GM12878 (cell line): ENCODE measurements at regions not wholly inside any gene's neighbourhood (a gene's known extent, or its start where the extent isn't known, plus 50 kb on each side); places are given as distances from the start of the nearest gene placed in this dataset.

Source experiments
- ATF2 ChIP-seq: IDR thresholded peaks from 2 replicates; pipeline ENCODE4 v1.6.1; 2012; ENCODE audit warnings: low read length, inconsistent platforms
- E4F1 ChIP-seq: fragments of 450-650 bp; IDR thresholded peaks from 2 replicates; pipeline ENCODE4 v1.6.1; 2018; ENCODE audit warnings: borderline replicate concordance, mild to moderate bottlenecking; ENCODE audit not compliant: partially characterized antibody
- ETV6 ChIP-seq, 2 experiments: fragments of 450-650 bp in 1 of 2; IDR thresholded peaks in 1 of 2; conservative IDR thresholded peaks in 1 of 2; 2 replicates each; pipeline ENCODE4 v1.6.1; 2014; ENCODE audit warnings: antibody characterized with exemption in 1 of 2, borderline replicate concordance in 1 of 2, low read depth in 1 of 2, mild to moderate bottlenecking in 1 of 2, moderate library complexity in 1 of 2
- MEF2A ChIP-seq: IDR thresholded peaks from 2 replicates; pipeline ENCODE4 v1.6.1; 2011; ENCODE audit warnings: low read depth, mild to moderate bottlenecking, low read length, moderate library complexity; ENCODE audit not compliant: insufficient read depth
- MEF2B ChIP-seq: fragments of 450-650 bp; IDR thresholded peaks from 2 replicates; pipeline ENCODE4 v1.6.1; 2018; ENCODE audit warnings: mild to moderate bottlenecking, moderate library complexity; ENCODE audit not compliant: partially characterized antibody, poor library complexity, severe bottlenecking
- MTA2 ChIP-seq: fragments of 450-650 bp; IDR thresholded peaks from 2 replicates; pipeline ENCODE4 v1.6.1; 2016; ENCODE audit warnings: low read depth, mild to moderate bottlenecking, moderate library complexity
- POLR2AphosphoS2 ChIP-seq: IDR thresholded peaks from 2 replicates; pipeline ENCODE4 v1.6.1; 2011; ENCODE audit warnings: low read depth, mild to moderate bottlenecking, low read length, improper control_type of control experiment, moderate library complexity
- PRDM15 ChIP-seq: fragments of 450-650 bp; formaldehyde crosslinking; IDR thresholded peaks from 2 replicates; pipeline ENCODE4 v1.4.0; 2020; ENCODE audit warnings: mild to moderate bottlenecking, moderate library complexity
- RAD21 ChIP-seq: IDR thresholded peaks from 2 replicates; pipeline ENCODE4 v1.6.1; 2011; ENCODE audit warnings: mild to moderate bottlenecking, low read depth, low read length, moderate library complexity; ENCODE audit not compliant: insufficient read depth
- SIN3A ChIP-seq: IDR thresholded peaks from 2 replicates; pipeline ENCODE4 v1.6.1; 2012; ENCODE audit warnings: low read depth, low read length, improper control_type of control experiment
- TBL1XR1 ChIP-seq: IDR thresholded peaks from 2 replicates; pipeline ENCODE4 v1.6.1; 2012; ENCODE audit warnings: low read depth, low read length, improper control_type of control experiment
- TF ChIP-seq, protein P1 (sequence below): fragments of 450-650 bp; IDR thresholded peaks from 2 replicates; pipeline ENCODE4 v1.6.1; 2017; ENCODE audit warnings: antibody characterized with exemption, mild to moderate bottlenecking, moderate library complexity

DNA sequence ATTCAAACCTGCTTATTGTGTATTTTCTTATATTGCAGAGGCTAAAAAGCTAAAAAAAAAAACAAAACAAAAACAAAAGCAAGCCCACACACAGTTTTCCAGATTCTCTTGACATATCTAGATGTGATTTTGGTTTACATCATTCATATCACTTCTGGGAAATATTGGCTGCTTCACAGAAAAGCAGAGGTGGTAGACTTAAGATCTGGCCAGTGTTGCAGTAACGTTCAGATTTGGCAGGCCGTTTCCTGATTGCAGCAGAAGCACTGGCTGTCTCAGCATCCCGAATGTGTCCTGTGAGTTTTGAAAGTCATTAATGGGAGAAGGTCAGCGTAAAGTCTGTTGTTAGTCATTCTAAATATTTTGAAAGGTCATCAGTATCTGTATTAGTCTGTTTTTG lies 2062.0 kb downstream of the ARAP2 start (continued):
- TF ChIP-seq E4F1 (no peak), SIN3A (no peak), ATF2 (no peak), ETV6 (conservative IDR thresholded peaks at IDR 0.05 in 1 of 2, IDR thresholded peaks at IDR 0.05 in 1 of 2; ENCODE audit: borderline replicate concordance in 1 of 2, low read depth in 1 of 2) (no peak), MEF2B (no peak), PRDM15 (CRISPR knock-in tag) (no peak), POLR2AphosphoS2 (no peak), MEF2A (no peak), RAD21 (no peak), TBL1XR1 (no peak), MTA2 (no peak)
- TF ChIP-seq, protein P1, sequence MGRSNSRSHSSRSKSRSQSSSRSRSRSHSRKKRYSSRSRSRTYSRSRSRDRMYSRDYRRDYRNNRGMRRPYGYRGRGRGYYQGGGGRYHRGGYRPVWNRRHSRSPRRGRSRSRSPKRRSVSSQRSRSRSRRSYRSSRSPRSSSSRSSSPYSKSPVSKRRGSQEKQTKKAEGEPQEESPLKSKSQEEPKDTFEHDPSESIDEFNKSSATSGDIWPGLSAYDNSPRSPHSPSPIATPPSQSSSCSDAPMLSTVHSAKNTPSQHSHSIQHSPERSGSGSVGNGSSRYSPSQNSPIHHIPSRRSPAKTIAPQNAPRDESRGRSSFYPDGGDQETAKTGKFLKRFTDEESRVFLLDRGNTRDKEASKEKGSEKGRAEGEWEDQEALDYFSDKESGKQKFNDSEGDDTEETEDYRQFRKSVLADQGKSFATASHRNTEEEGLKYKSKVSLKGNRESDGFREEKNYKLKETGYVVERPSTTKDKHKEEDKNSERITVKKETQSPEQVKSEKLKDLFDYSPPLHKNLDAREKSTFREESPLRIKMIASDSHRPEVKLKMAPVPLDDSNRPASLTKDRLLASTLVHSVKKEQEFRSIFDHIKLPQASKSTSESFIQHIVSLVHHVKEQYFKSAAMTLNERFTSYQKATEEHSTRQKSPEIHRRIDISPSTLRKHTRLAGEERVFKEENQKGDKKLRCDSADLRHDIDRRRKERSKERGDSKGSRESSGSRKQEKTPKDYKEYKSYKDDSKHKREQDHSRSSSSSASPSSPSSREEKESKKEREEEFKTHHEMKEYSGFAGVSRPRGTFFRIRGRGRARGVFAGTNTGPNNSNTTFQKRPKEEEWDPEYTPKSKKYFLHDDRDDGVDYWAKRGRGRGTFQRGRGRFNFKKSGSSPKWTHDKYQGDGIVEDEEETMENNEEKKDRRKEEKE, result no peak
